H1 (cell line): ENCODE measurements at regions not wholly inside any gene's neighbourhood (a gene's known extent, or its start where the extent isn't known, plus 50 kb on each side); places are given as distances from the start of the nearest gene placed in this dataset.

ENCODE experiments used
- CREB1 ChIP-seq: IDR thresholded peaks from 2 replicates; pipeline ENCODE4 v1.6.1; 2012; ENCODE audit warnings: inconsistent platforms
- JUND ChIP-seq: IDR thresholded peaks from 2 replicates; pipeline ENCODE4 v1.6.1; 2011; ENCODE audit warnings: mild to moderate bottlenecking, improper control_type of control experiment, low read length
- KDM1A ChIP-seq: fragments of 200-600, 300-600 bp; sonication (generic); IDR thresholded peaks from 2 replicates; pipeline ENCODE4 v1.7.1; 2016; ENCODE audit warnings: mild to moderate bottlenecking, low read length, borderline replicate concordance
- POLR2A ChIP-seq, 2 experiments: IDR thresholded peaks; 1 replicate in 1 of 2; 2 replicates in 1 of 2; pipeline ENCODE4 v1.6.1; 2011; ENCODE audit warnings: low read depth in 2 of 2, low read length in 2 of 2, mild to moderate bottlenecking in 2 of 2; ENCODE audit errors: control extremely low read depth in 1 of 2
- RXRA ChIP-seq: IDR thresholded peaks from 2 replicates; pipeline ENCODE4 v1.6.1; 2011; ENCODE audit warnings: low read depth, mild to moderate bottlenecking, low read length, moderate library complexity; ENCODE audit not compliant: insufficient read depth
- SUZ12 ChIP-seq: fragments of 200-600 bp; sonication (generic); IDR thresholded peaks from 2 replicates; pipeline ENCODE4 v1.6.1; 2012; ENCODE audit warnings: mild to moderate bottlenecking, inconsistent platforms, low read length, moderate library complexity, mixed read lengths
- TF ChIP-seq, protein P1 (sequence below), 3 experiments: IDR thresholded peaks; 1 replicate in 2 of 3; 2 replicates in 1 of 3; pipeline versions ENCODE4 v1.5.1 to v1.6.1; 2011; ENCODE audit warnings: low read length in 3 of 3, mild to moderate bottlenecking in 3 of 3, inconsistent platforms in 2 of 3, low read depth in 1 of 3, moderate library complexity in 1 of 3; ENCODE audit not compliant: insufficient read depth in 1 of 3; ENCODE audit errors: control extremely low read depth in 1 of 3

DNA sequence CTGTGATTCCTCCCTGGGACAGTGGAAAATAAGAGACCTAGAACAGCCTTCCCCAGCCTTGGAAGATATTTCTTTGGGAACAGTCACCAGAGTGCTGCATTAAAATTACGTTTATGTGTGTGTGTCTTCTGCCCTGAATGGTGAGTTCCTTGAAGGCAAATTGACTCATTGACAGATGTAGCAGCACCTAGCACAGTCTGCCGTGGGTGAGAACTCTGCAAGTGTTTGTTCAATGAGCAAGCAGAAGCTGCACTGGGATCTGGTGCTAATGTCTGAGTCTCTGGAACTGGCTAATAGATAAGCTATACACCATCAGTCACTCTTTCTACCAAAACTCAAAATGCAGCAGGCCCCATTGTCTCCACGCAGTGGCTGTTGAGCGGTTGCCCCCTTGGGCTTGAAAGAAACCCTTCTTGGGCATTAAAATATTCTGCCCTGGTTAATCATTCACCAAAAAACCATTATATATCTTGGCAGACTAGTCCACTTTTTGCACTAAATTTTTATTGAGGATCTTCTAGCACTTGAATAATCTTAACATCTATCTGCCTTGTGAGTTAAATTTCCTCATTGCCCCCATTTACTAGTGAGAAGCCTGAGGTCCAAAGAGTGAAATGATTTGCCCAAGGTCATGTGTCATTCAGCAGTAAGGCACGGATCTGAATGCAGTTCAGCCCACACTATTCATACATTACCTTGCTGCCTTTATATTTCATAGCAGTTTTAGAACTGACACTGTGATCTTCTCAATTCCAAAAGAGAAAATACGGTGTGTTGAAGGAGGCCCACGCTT, 87.8 kb upstream of the GALNT18 start (continued):
- TF ChIP-seq SUZ12 (no peak), JUND (no peak), POLR2A (IDR thresholded peaks at IDR 0.05; ENCODE audit: control extremely low read depth in 1 of 2, low read depth in 2 of 2, low read length in 2 of 2) (no peak), CREB1 (no peak), RXRA (no peak), KDM1A (no peak)
- TF ChIP-seq, protein P1, sequence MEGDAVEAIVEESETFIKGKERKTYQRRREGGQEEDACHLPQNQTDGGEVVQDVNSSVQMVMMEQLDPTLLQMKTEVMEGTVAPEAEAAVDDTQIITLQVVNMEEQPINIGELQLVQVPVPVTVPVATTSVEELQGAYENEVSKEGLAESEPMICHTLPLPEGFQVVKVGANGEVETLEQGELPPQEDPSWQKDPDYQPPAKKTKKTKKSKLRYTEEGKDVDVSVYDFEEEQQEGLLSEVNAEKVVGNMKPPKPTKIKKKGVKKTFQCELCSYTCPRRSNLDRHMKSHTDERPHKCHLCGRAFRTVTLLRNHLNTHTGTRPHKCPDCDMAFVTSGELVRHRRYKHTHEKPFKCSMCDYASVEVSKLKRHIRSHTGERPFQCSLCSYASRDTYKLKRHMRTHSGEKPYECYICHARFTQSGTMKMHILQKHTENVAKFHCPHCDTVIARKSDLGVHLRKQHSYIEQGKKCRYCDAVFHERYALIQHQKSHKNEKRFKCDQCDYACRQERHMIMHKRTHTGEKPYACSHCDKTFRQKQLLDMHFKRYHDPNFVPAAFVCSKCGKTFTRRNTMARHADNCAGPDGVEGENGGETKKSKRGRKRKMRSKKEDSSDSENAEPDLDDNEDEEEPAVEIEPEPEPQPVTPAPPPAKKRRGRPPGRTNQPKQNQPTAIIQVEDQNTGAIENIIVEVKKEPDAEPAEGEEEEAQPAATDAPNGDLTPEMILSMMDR (IDR thresholded peaks at IDR 0.05; ENCODE audit: control extremely low read depth in 1 of 3, insufficient read depth in 1 of 3, low read depth in 1 of 3, low read length in 3 of 3) = no peak
